ENCODE measurements at regions not wholly inside any gene's neighbourhood (a gene's known extent, or its start where the extent isn't known, plus 50 kb on each side); places are given as distances from the start of the nearest gene placed in this dataset.

DNA sequence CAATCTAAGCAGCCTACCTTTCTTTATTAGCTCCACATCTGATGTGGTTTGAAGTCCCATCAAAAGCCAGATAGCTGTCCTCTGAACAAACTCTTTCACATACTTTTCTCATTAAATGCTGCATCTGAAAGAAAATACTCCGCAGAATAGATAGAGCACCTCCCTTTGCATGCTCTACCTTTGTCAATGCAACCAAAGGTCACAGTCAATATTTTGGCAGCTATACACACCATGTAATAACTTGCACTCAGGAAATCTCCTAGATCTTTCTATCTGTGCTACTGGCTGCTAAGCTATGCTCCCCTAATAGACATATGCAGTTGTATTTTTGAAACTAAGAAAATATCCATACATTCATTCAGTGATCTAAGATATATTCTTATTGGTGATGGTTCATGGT is 204.8 kb upstream of the ARRDC4 start:
- no peak overlapping the region for H3K4me3 Mint-ChIP-seq
- no peak for ATAC-seq
- H3K27ac Mint-ChIP-seq = no peak overlapping the region
- H3K9me3 Mint-ChIP-seq (ENCODE audit: low read depth) = no peaks in the 10 kb centered on the region
- DNase-seq = no peak
- no peaks in the 10 kb centered on the region for H3K4me1 Mint-ChIP-seq
- no peaks in the 10 kb centered on the region for H3K27me3 Mint-ChIP-seq
- CTCF ChIA-PET = no interaction called here
- H3K36me3 Mint-ChIP-seq = no peaks in the 10 kb centered on the region

DNA sequence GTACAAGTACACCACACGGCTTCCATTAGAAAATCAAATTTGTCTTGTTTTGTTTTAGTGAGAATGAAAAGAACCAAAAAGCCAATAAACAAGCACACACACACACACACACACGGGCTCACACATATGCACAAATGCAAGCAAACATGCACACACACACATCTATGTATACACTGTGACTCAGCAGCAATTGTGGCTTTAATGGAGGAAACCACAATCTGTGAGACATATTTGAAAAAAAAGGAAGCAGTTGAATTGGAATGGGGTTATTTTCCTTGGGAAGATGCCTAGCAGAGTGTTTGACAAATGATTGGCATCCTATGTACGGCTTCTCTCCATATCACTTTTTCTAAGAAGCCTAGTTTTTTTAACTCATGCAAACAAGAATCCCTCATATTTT is 201.1 kb upstream of the ARRDC4 start:
- no peaks in the 10 kb centered on the region for H3K4me1 Mint-ChIP-seq
- CTCF ChIA-PET = no interaction called here

DNA sequence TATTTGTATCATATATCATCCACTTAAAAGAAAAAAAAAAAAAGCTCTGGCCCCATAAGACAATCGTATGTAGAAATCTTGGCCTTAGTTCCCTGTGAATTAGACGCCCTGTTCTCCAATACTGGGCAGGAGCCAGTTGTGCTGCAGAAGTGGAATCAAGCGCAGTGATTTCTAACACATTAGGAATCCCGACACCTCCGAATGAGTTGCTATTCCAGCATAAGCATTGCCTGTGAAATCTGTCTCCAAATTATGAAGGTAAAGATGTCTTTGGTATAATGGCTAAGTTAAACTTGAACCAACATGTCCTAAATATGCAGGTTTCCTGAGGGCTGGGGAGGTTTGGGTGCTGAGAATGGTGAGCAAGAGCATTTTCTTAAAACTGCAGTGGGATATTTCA is 199.4 kb upstream of the ARRDC4 start:
- H3K27ac Mint-ChIP-seq = no peak overlapping the region
- no peak overlapping the region for H3K4me3 Mint-ChIP-seq
- no peak for DNase-seq
- H3K36me3 Mint-ChIP-seq = no peaks in the 10 kb centered on the region
- H3K27me3 Mint-ChIP-seq = no peaks in the 10 kb centered on the region
- ATAC-seq = no peak
- H3K9me3 Mint-ChIP-seq (ENCODE audit: low read depth) = peaks cover 5% of the 10 kb centered on the region
- H3K4me1 Mint-ChIP-seq = no peaks in the 10 kb centered on the region
- CTCF ChIA-PET = no interaction called here

More for the DNA sequence above, 201.1 kb upstream of the ARRDC4 start:
- no peak overlapping the region for H3K27ac Mint-ChIP-seq
- H3K9me3 Mint-ChIP-seq (ENCODE audit: low read depth) = peaks cover 4% of the 10 kb centered on the region
- H3K27me3 Mint-ChIP-seq = no peaks in the 10 kb centered on the region
- H3K36me3 Mint-ChIP-seq = no peaks in the 10 kb centered on the region
- no peak overlapping the region for H3K4me3 Mint-ChIP-seq
- ATAC-seq (no peak), DNase-seq (no peak)

DNA sequence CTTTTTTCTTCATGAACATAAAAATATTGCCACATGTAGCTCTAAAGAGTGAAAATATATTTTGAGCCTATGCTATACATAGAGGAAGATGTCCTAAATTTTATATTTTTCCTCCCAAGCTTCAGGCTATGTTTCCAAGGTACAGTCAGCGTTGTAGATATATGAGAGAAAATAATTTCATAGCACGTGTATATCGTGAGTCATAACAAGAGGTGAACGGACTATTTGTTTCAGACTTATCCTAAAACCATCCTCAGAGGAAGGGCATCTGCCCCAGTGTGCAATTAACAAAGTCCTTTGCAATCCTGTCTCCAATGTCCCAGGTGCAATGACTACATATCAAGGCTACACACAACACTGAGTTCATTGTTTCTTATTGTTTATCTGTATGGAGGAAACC is 177.3 kb upstream of the ARRDC4 start:
- Mint-ChIP-seq H3K36me3 (no peaks in the 10 kb centered on the region), H3K9me3 (ENCODE audit: low read depth) (peaks cover 3% of the 10 kb centered on the region)
- CTCF ChIA-PET = no interaction called here

DNA sequence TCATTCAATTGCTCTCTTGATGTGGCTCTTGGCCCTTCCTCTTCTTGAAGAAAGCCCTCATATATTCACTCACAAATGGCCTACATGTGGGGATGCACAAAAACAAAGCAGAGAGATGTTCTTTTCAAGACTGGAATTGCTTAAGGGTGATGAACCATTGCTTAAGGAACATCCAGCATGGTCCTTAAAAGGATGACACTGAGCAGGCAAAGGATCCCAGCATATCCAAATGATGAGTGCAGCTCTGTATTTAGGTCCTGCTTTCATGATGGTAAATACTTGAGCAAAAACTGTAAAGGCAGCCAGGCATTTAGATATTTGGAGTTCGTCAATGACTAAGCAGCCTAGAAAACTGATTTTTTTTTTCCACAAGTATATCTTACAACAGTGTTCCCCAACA is 173.8 kb upstream of the ARRDC4 start:
- Mint-ChIP-seq H3K27ac (no peak overlapping the region), H3K4me1 (no peaks in the 10 kb centered on the region), H3K27me3 (no peaks in the 10 kb centered on the region), H3K36me3 (no peaks in the 10 kb centered on the region), H3K4me3 (no peak overlapping the region), H3K9me3 (ENCODE audit: low read depth) (peaks cover 9% of the 10 kb centered on the region)
- no peak for DNase-seq
- CTCF ChIA-PET = no interaction called here
- no peak for ATAC-seq

More for the DNA sequence above, 177.3 kb upstream of the ARRDC4 start:
- DNase-seq = no peak
- ATAC-seq = no peak
- Mint-ChIP-seq H3K4me3 (no peak overlapping the region), H3K27me3 (no peaks in the 10 kb centered on the region), H3K4me1 (no peaks in the 10 kb centered on the region), H3K27ac (no peak overlapping the region)

DNA sequence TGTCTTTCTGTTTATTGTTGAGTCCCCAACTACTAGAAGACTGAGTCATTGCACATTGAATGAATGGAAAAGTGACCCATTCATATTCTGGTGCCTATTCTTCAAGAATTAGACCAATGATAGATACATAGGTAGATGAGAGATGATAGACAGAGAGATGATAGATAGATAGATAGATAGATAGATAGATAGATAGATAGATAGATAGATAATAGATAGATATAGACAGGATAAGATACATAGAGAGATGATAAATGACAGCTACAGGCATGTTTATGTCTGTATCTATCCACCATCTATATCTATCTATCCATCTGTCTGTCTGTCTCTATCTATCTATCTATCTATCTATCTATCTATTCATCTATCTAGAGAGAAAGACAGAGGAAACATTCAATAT is 170.3 kb upstream of the ARRDC4 start:
- no peak overlapping the region for H3K27ac Mint-ChIP-seq
- CTCF ChIA-PET = no interaction called here
- H3K27me3 Mint-ChIP-seq = no peaks in the 10 kb centered on the region
- H3K36me3 Mint-ChIP-seq = no peaks in the 10 kb centered on the region
- no peaks in the 10 kb centered on the region for H3K4me1 Mint-ChIP-seq
- no peak for ATAC-seq
- no peak overlapping the region for H3K4me3 Mint-ChIP-seq
- peaks cover 11% of the 10 kb centered on the region for H3K9me3 Mint-ChIP-seq (ENCODE audit: low read depth)
- no peak for DNase-seq

GRCh38 chr15:97791824-97792792 is 168.4 kb upstream of the ARRDC4 start:
- no peak for ATAC-seq

GRCh38 chr15:97804950-97805349 is 155.6 kb upstream of the ARRDC4 start:
- ATAC-seq = no peak
- no peak overlapping the region for H3K4me3 Mint-ChIP-seq
- H3K4me1 Mint-ChIP-seq = no peaks in the 10 kb centered on the region
- H3K27ac Mint-ChIP-seq = no peak overlapping the region
- CTCF ChIA-PET = no interaction called here
- no peaks in the 10 kb centered on the region for H3K36me3 Mint-ChIP-seq
- H3K27me3 Mint-ChIP-seq = no peaks in the 10 kb centered on the region
- peaks cover 6% of the 10 kb centered on the region for H3K9me3 Mint-ChIP-seq (ENCODE audit: low read depth)
- no peak for DNase-seq

More at GRCh38 chr15:97791824-97792792, 168.4 kb upstream of the ARRDC4 start:
- Mint-ChIP-seq H3K4me1 (no peaks in the 10 kb centered on the region), H3K27me3 (no peaks in the 10 kb centered on the region), H3K36me3 (no peaks in the 10 kb centered on the region), H3K4me3 (no peak overlapping the region), H3K9me3 (ENCODE audit: low read depth) (peaks cover 11% of the 10 kb centered on the region), H3K27ac (no peak overlapping the region)
- CTCF ChIA-PET = no interaction called here
- no peak for DNase-seq

- ATAC-seq = no peak
These were observed 153.7 kb upstream of the ARRDC4 start for GRCh38 chr15:97806766-97807165.

DNA sequence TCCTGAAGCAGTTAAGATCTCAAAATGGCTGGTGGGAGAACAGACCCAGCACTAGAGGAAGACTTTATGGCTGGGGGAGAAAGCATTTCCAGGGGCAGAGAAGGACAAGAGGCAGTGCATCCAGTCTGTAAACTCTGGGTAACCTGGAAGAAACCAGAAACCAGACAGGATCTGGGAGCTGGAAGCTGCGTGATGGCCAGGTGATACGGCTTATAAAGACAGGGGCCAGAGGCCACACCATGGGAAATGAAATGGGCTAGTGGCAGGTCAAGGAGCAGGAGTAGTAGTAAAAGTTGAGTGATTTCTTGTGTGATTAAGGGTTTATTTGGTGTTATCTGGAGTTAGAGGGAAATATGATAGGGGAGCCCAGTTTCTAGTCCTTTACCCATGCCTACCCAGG is 144.7 kb upstream of the ARRDC4 start:
- ATAC-seq (no peak), DNase-seq (no peak)
- CTCF ChIA-PET = no interaction called here
- Mint-ChIP-seq H3K27me3 (no peaks in the 10 kb centered on the region), H3K36me3 (no peaks in the 10 kb centered on the region), H3K4me1 (no peaks in the 10 kb centered on the region), H3K4me3 (no peak overlapping the region), H3K9me3 (ENCODE audit: low read depth) (peaks cover 9% of the 10 kb centered on the region), H3K27ac (no peak overlapping the region)

More at GRCh38 chr15:97806766-97807165, 153.7 kb upstream of the ARRDC4 start:
- Mint-ChIP-seq H3K4me1 (no peaks in the 10 kb centered on the region), H3K27me3 (no peaks in the 10 kb centered on the region), H3K9me3 (ENCODE audit: low read depth) (peaks cover 9% of the 10 kb centered on the region), H3K36me3 (no peaks in the 10 kb centered on the region), H3K27ac (no peak overlapping the region), H3K4me3 (no peak overlapping the region)
- no peak for DNase-seq
- CTCF ChIA-PET = no interaction called here

DNA sequence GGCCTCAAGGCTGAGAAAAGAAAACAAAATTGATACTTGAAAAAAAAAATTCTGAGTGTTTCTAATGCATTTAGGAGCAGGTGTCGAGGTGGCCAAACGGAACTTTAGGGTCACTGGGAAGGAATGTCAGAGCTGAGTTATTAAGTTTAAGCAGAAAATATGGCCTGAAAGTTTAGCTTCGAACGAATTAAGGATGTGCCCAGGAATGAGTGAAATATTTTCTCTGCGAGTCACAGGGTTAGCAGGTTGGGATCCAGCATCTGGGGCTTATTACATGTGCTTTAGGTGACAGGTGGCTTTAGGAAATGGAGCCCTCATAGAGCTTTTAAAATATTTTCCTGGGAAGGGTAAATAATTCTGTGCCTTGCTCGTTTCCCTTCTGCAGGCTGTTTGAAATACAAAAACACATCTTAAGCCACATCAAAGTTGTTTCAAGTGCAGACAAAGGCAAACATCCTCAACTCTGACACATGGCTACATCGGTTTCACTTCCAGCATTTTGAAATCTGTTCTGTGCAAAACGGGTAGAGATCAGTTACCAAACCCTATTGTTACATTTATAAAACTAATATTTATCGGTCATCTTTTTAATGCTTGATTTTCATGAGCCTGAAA is 143.1 kb upstream of the ARRDC4 start:
- peaks cover 6% of the 10 kb centered on the region for H3K9me3 Mint-ChIP-seq (ENCODE audit: low read depth)

GRCh38 chr15:97836003-97836402 is 124.5 kb upstream of the ARRDC4 start:
- CTCF ChIA-PET = no interaction called here
- H3K4me3 Mint-ChIP-seq = no peak overlapping the region
- H3K9me3 Mint-ChIP-seq (ENCODE audit: low read depth) = peaks cover 13% of the 10 kb centered on the region
- H3K36me3 Mint-ChIP-seq = no peaks in the 10 kb centered on the region
- ATAC-seq (no peak), DNase-seq (no peak)
- no peak overlapping the region for H3K27ac Mint-ChIP-seq
- H3K27me3 Mint-ChIP-seq = no peaks in the 10 kb centered on the region
- H3K4me1 Mint-ChIP-seq = no peaks in the 10 kb centered on the region

More for the DNA sequence above, 143.1 kb upstream of the ARRDC4 start:
- ATAC-seq (no peak), DNase-seq (no peak)
- Mint-ChIP-seq H3K36me3 (no peaks in the 10 kb centered on the region), H3K4me1 (no peaks in the 10 kb centered on the region), H3K4me3 (no peak overlapping the region), H3K27me3 (no peaks in the 10 kb centered on the region), H3K27ac (no peak overlapping the region)
- CTCF ChIA-PET = no interaction called here

DNA sequence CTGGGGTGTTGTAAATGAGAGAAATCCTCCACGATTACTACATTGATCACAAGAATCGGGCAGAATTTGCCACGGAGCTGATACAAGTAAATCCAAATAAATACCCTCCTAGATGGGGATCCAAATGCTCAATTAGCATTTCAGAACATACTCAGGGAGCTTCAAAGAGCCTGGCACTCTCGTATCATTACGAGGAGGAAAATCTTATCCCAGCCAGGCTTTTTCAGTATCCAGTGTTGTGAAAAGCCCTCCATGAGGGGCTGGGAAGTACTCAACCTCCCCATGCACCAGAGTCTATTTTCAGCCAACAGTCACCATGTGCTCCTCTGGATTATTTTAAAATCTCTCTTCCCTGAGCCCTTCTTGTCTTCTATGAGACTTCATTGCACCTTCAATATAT is 122.6 kb upstream of the ARRDC4 start:
- H3K4me3 Mint-ChIP-seq = no peak overlapping the region
- no peaks in the 10 kb centered on the region for H3K4me1 Mint-ChIP-seq
- no peak for DNase-seq
- CTCF ChIA-PET = no interaction called here
- no peaks in the 10 kb centered on the region for H3K36me3 Mint-ChIP-seq
- ATAC-seq = no peak
- H3K27ac Mint-ChIP-seq = no peak overlapping the region
- peaks cover 10% of the 10 kb centered on the region for H3K9me3 Mint-ChIP-seq (ENCODE audit: low read depth)
- H3K27me3 Mint-ChIP-seq = no peaks in the 10 kb centered on the region

DNA sequence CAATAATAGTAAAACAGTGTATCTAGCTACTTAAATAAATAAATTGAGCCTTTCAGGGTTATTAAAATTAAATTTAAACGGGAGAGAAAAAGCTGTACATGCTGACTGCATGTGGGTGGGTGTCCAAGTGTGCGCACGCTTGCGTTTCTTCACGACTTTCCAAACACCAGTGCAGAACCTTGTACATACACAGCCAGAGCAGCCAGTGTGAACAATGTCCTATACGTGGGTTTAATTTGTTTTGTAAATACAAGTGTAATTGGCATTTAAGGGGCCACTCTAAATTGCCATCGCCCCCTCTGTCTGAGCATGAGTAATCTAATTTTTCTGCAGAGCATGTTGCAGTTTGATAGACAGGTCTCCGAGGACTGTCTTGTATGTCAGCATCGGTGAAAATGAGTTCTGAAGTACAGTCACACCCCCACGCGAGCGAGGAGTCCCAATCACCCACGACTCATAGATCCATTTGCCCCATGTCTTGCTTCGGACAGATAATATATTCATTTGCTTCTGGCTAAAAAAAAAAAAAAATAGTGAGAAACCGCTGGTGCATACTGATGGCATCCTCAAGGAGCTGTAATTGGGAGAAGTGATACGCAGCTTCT is 121.8 kb upstream of the ARRDC4 start:
- H3K4me1 Mint-ChIP-seq = no peaks in the 10 kb centered on the region
- CTCF ChIA-PET = no interaction called here
- H3K27me3 Mint-ChIP-seq = no peaks in the 10 kb centered on the region
- DNase-seq (no peak), ATAC-seq (no peak)
- H3K4me3 Mint-ChIP-seq = no peak overlapping the region
- H3K36me3 Mint-ChIP-seq = no peaks in the 10 kb centered on the region
- H3K9me3 Mint-ChIP-seq (ENCODE audit: low read depth) = peaks cover 10% of the 10 kb centered on the region
- no peak overlapping the region for H3K27ac Mint-ChIP-seq

All from activated CD8-positive, alpha-beta memory T cell treated with anti-CD3 and anti-CD28 coated beads, Interleukin-2, amount 10 ng/mL, durations not matched to agents 7 days and 5 days (primary cell).